HEK293T (cell line): ENCODE measurements at regions not wholly inside any gene's neighbourhood (a gene's known extent, or its start where the extent isn't known, plus 50 kb on each side); places are given as distances from the start of the nearest gene placed in this dataset.

Experiments used
- FOXA1 ChIP-seq: fragments of 450-650 bp; IDR thresholded peaks from 2 replicates; pipeline ENCODE4 v1.6.1; 2016; ENCODE audit warnings: mild to moderate bottlenecking
- FOXK2 ChIP-seq: fragments of 450-650 bp; IDR thresholded peaks from 2 replicates; pipeline ENCODE4 v1.6.1; 2016; ENCODE audit warnings: mild to moderate bottlenecking
- L3MBTL2 ChIP-seq: fragments of 450-650 bp; conservative IDR thresholded peaks from 2 replicates; pipeline ENCODE4 v1.6.1; 2016; ENCODE audit warnings: mild to moderate bottlenecking
- NFRKB ChIP-seq: fragments of 450-650 bp; IDR thresholded peaks from 2 replicates; pipeline ENCODE4 v1.6.1; 2016; ENCODE audit warnings: mild to moderate bottlenecking, moderate library complexity
- SP1 ChIP-seq: fragments of 450-650 bp; IDR thresholded peaks from 2 replicates; pipeline ENCODE4 v1.6.1; 2017
- SUZ12 ChIP-seq: fragments of 450-650 bp; IDR thresholded peaks from 2 replicates; pipeline ENCODE4 v1.6.1; 2016; ENCODE audit warnings: mild to moderate bottlenecking
- TARDBP ChIP-seq: fragments of 450-650 bp; IDR thresholded peaks from 2 replicates; pipeline ENCODE4 v1.6.1; 2016
- ZNF384 ChIP-seq: fragments of 450-650 bp; IDR thresholded peaks from 2 replicates; pipeline ENCODE4 v1.6.1; 2016

- TF ChIP-seq FOXK2 = no peak
- no peak for TF ChIP-seq ZNF384
- no peak for TF ChIP-seq SUZ12
- TF ChIP-seq SP1 = no peak
- TF ChIP-seq FOXA1 = no peak
- TF ChIP-seq NFRKB = no peak
- no peak for TF ChIP-seq TARDBP
- no peak for TF ChIP-seq L3MBTL2
These were observed 249.3 kb upstream of the CIBAR2 start for GRCh38 chr16:85361441-85362118.
